SH-SY5Y (cell line): ENCODE measurements at regions not wholly inside any gene's neighbourhood (a gene's known extent, or its start where the extent isn't known, plus 50 kb on each side); places are given as distances from the start of the nearest gene placed in this dataset.

Experiments
- GATA2 ChIP-seq: IDR thresholded peaks from 2 replicates; pipeline ENCODE4 v1.6.1; 2011; ENCODE audit warnings: mild to moderate bottlenecking, low read depth, low read length
- GATA3 ChIP-seq: IDR thresholded peaks from 2 replicates; pipeline ENCODE4 v1.6.1; 2011; ENCODE audit warnings: low read depth, mild to moderate bottlenecking, low read length, moderate library complexity

GRCh38 chr3:30289766-30290165 lies 316.6 kb upstream of the TGFBR2 start:
- TF ChIP-seq GATA2, result no peak
- no peak for TF ChIP-seq GATA3
